GM23248 (cell line): ENCODE measurements at regions not wholly inside any gene's neighbourhood (a gene's known extent, or its start where the extent isn't known, plus 50 kb on each side); places are given as distances from the start of the nearest gene placed in this dataset.

Experiments used
- DNase-seq: peaks from one replicate; pipeline ENCODE4 v3.0.0-alpha.2; 2015
- H2AFZ ChIP-seq: fragments of 200-600 bp; sonication (generic); 2 replicates; pipeline ENCODE4 v1.6.1; 2016; ENCODE audit warnings: antibody characterized with exemption
- H3F3A ChIP-seq: fragments of 200-600 bp; sonication (generic); 2 replicates; pipeline ENCODE4 v1.6.1; 2016; ENCODE audit warnings: mild to moderate bottlenecking, antibody characterized with exemption, mixed run types; ENCODE audit not compliant: insufficient read depth
- H3K27ac ChIP-seq: fragments of 200-600 bp; sonication (generic); 2 replicates; pipeline ENCODE4 v1.5.1; 2016; ENCODE audit warnings: mild to moderate bottlenecking
- H3K27me3 ChIP-seq: fragments of 200-600 bp; sonication (generic); replicated peaks from 2 replicates; pipeline ENCODE4 v1.6.1; 2016; ENCODE audit warnings: mild to moderate bottlenecking; ENCODE audit not compliant: insufficient read depth
- H3K36me3 ChIP-seq: fragments of 200-600 bp; sonication (generic); 2 replicates; pipeline ENCODE4 v1.6.1; 2016; ENCODE audit warnings: low read depth, mild to moderate bottlenecking
- H3K4me1 ChIP-seq: fragments of 200-600 bp; sonication (generic); 2 replicates; pipeline ENCODE4 v1.6.1; 2016; ENCODE audit warnings: mild to moderate bottlenecking; ENCODE audit not compliant: insufficient read depth
- H3K4me2 ChIP-seq: fragments of 200-600 bp; sonication (generic); one replicate; pipeline ENCODE4 v1.6.1; 2016; ENCODE audit warnings: mild to moderate bottlenecking; ENCODE audit not compliant: unreplicated experiment
- H3K4me3 ChIP-seq: fragments of 200-600 bp; sonication (generic); 2 replicates; pipeline ENCODE4 v1.5.1; 2016; ENCODE audit warnings: mild to moderate bottlenecking
- H3K79me2 ChIP-seq: fragments of 200-600 bp; sonication (generic); 2 replicates; pipeline ENCODE4 v1.6.1; 2016; ENCODE audit warnings: mild to moderate bottlenecking; ENCODE audit not compliant: insufficient read depth
- H3K9ac ChIP-seq: fragments of 200-600 bp; sonication (generic); 2 replicates; pipeline ENCODE4 v1.6.1; 2016; ENCODE audit warnings: mild to moderate bottlenecking
- H3K9me2 ChIP-seq: fragments of 200-600 bp; sonication (generic); 2 replicates; pipeline ENCODE4 v1.6.1; 2016; ENCODE audit warnings: mixed run types, mild to moderate bottlenecking, moderate library complexity; ENCODE audit not compliant: insufficient read depth
- H3K9me3 ChIP-seq: fragments of 200-600 bp; sonication (generic); one replicate; pipeline ENCODE4 v1.6.1; 2017; ENCODE audit warnings: low read depth
- H4K20me1 ChIP-seq: fragments of 200-600 bp; sonication (generic); 2 replicates; pipeline ENCODE4 v1.6.0; 2016; ENCODE audit not compliant: insufficient read depth
- EZH2 ChIP-seq: fragments of 200-600 bp; sonication (generic); IDR thresholded peaks from 2 replicates; pipeline ENCODE4 v1.6.1; 2018; ENCODE audit warnings: antibody characterized with exemption, mild to moderate bottlenecking; ENCODE audit not compliant: insufficient read depth, poor library complexity, severe bottlenecking
- EZH2phosphoT487 ChIP-seq: fragments of 200-600 bp; sonication (generic); IDR thresholded peaks from 2 replicates; pipeline ENCODE4 v1.6.1; 2018; ENCODE audit warnings: antibody characterized with exemption, moderate library complexity, mild to moderate bottlenecking, low read depth; ENCODE audit not compliant: insufficient read depth
- WGBS, 2 experiments: methylation state at CpG; one replicate each; pipeline ENCODE4 v1.1.6; 2015 to 2017; ENCODE audit warnings: low lambda C conversion rate in 2 of 2, low coverage in 1 of 2; ENCODE audit errors: missing lambda C conversion rate in 2 of 2; 5-methylcytosine and 5-hydroxymethylcytosine counted together
- in situ Hi-C: fragments of 300-500 bp; cut with MboI; formaldehyde crosslinking; loops from 2 replicates; pipeline ENCODE4 v1.15.0; 2020

DNA sequence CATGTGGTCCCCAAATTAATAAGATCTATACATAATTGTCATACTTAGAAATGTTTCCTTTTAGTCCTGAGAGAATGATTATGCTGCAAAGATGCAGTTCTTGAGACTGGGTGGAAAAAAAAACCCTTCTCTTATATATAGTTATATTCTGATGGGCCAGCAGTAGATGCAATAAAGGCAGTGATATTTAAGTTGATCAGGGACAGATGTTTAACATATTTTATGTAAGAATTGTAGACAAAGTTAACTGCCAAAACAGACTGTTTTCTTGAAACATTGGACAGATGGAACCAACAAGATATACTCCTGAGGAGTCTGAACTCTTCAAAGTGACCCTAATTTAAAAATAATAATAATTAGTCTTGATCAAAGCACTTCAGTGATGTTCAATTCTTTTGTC, 172.0 kb upstream of the LRIG1 start:
- H2AFZ ChIP-seq = no peak overlapping the region
- no peaks in the 10 kb centered on the region for H3F3A ChIP-seq
- DNase-seq = no peak
- no peaks in the 10 kb centered on the region for H3K9me2 ChIP-seq
- no peaks in the 10 kb centered on the region for H3K9me3 ChIP-seq
- in situ Hi-C loops = no loop called here
- H3K27me3 ChIP-seq = no peaks in the 10 kb centered on the region
- no peaks in the 10 kb centered on the region for H3K4me1 ChIP-seq
- TF ChIP-seq EZH2phosphoT487 (no peak), EZH2 (no peak)
- no peaks in the 10 kb centered on the region for H3K79me2 ChIP-seq
- no peak overlapping the region for H3K9ac ChIP-seq
- no peak overlapping the region for H3K4me2 ChIP-seq
- no peaks in the 10 kb centered on the region for H4K20me1 ChIP-seq
- H3K27ac ChIP-seq = no peak overlapping the region
- no peaks in the 10 kb centered on the region for H3K36me3 ChIP-seq
- no peak overlapping the region for H3K4me3 ChIP-seq

DNA sequence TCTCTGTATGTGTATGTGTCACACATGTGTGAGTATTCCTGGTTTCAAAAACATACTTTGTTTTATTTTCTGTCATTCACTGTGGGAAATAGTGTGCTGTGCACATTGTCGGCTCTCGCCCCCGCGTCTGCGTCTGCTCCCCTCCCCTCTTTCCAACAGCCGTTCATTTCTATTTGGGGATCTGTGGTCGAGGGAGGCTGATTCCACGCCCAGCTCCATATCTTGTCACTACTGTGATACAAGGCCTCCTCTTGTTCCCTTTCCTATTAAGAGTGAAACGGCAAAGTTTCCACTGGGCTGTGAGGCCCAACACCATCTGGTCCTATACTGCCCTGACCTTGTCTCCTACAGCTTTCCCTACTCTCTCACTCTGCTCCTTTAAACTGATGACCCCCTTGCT, 172.5 kb upstream of the LRIG1 start:
- in situ Hi-C loops = no loop called here
- H3K9ac ChIP-seq = no peak overlapping the region
- H3K4me2 ChIP-seq = no peak overlapping the region

DNA sequence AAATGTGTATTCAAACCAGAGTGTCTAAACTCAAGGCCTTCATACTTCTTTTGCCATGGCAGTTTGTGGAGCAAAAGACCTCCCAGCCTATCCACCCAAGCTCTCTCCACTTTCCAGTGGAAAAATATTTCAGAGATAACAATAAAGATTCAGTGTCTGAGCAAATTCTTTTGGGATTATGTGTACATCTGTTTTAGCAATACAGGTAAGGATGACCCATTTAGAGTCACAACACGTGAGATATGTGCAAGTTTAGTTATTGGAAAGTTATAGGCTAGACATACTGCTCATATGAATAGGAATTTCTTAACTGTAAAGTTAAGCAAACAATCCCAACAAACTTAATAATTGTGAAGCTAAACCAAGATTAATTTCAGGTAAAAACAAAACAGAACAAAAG, 174.5 kb upstream of the LRIG1 start:
- no peaks in the 10 kb centered on the region for H3K4me1 ChIP-seq
- H2AFZ ChIP-seq = no peak overlapping the region
- H3K27me3 ChIP-seq = no peaks in the 10 kb centered on the region
- in situ Hi-C loops = no loop called here
- no peaks in the 10 kb centered on the region for H3K9me3 ChIP-seq
- WGBS, 2 experiments = 54 to 77% methylated on average over 1 of the region's 1 CpG
- TF ChIP-seq EZH2phosphoT487 (no peak), EZH2 (no peak)
- no peak overlapping the region for H3K27ac ChIP-seq
- H3K36me3 ChIP-seq = no peaks in the 10 kb centered on the region
- H3K9ac ChIP-seq = no peak overlapping the region
- DNase-seq = no peak
- no peak overlapping the region for H3K4me2 ChIP-seq
- no peak overlapping the region for H3K4me3 ChIP-seq
- no peaks in the 10 kb centered on the region for H3K79me2 ChIP-seq
- no peaks in the 10 kb centered on the region for H3F3A ChIP-seq
- no peaks in the 10 kb centered on the region for H4K20me1 ChIP-seq
- no peaks in the 10 kb centered on the region for H3K9me2 ChIP-seq

More for the DNA sequence above, 172.5 kb upstream of the LRIG1 start:
- no peaks in the 10 kb centered on the region for H3K4me1 ChIP-seq
- H3K9me2 ChIP-seq = no peaks in the 10 kb centered on the region
- H3K4me3 ChIP-seq = no peak overlapping the region
- no peaks in the 10 kb centered on the region for H3F3A ChIP-seq
- no peaks in the 10 kb centered on the region for H4K20me1 ChIP-seq
- 33 to 42% methylated on average over 9 of the region's 9 CpGs for WGBS, 2 experiments
- no peaks in the 10 kb centered on the region for H3K36me3 ChIP-seq
- no peak for TF ChIP-seq EZH2phosphoT487
- TF ChIP-seq EZH2 = no peak
- no peaks in the 10 kb centered on the region for H3K79me2 ChIP-seq
- no peak overlapping the region for H3K27ac ChIP-seq
- H3K9me3 ChIP-seq = no peaks in the 10 kb centered on the region
- H3K27me3 ChIP-seq = no peaks in the 10 kb centered on the region
- DNase-seq = no peak
- no peak overlapping the region for H2AFZ ChIP-seq

DNA sequence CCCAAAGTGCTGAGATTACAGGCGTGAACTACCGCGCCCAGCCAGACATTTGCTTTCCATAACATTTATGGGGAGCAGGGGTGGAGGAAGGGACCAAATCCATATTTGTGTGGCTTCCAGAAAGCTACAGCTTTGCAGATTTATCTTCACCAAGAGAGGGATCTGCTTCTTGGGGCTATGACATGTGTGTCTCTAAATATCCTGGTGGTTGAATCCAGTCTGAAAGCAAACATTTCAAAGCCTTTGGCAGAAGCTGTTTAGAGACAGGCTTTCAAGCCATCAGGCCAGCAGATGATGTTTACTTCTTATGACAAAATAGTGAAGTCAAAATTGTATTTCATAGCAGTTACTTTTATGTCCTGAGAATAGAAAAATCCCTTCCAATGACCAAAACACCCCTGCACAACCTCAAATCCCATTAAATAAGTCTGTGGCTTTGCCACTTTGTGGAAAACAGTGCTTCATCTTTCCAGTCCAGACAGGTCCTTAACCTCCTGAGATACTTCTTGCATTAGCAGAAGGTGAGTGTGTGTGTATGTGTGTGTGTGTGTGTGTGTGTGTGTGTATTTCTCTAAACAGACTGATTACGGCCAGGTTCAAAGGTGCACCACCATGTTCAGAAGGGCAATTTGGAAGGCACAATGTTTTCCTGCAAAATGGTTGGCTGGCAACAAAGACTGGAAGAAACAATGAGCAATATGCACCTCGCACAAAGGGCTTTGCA, 191.4 kb upstream of the LRIG1 start:
- Histone ChIP-seq H3F3A (no peaks in the 10 kb centered on the region), H3K4me3 (no peak overlapping the region), H3K79me2 (no peaks in the 10 kb centered on the region), H3K4me1 (no peaks in the 10 kb centered on the region), H3K4me2 (no peak overlapping the region), H2AFZ (no peak overlapping the region), H3K9me2 (no peaks in the 10 kb centered on the region), H3K27me3 (no peaks in the 10 kb centered on the region), H4K20me1 (no peaks in the 10 kb centered on the region), H3K9ac (no peak overlapping the region), H3K9me3 (no peaks in the 10 kb centered on the region), H3K27ac (no peak overlapping the region), H3K36me3 (no peaks in the 10 kb centered on the region)
- in situ Hi-C loops = no loop called here
- TF ChIP-seq EZH2 (no peak), EZH2phosphoT487 (no peak)
- no peak for DNase-seq
- WGBS, 2 experiments = 86 to 91% methylated on average over 5 of the region's 5 CpGs

DNA sequence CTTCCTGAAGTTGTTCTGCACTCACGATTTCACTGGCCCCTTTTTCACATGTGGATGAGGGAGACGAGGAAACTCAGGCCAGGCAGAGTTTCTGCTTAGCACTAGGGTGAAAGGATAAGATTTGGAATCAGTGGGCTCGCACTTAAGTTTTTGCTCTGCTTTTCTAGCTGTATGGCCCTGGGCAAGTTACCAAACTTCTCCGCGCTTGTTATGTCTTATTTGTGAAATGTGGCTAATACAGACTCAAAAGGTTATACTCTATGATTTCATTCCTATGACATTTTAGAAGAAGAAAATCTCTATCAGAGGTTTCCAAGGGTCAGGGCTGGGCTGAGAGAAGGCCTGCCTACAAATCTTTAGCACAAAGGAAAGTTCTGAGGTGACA, 191.9 kb upstream of the LRIG1 start:
- no peaks in the 10 kb centered on the region for H3K9me2 ChIP-seq
- no peak overlapping the region for H3K9ac ChIP-seq
- H3K27me3 ChIP-seq = no peaks in the 10 kb centered on the region
- in situ Hi-C loops = no loop called here
- no peaks in the 10 kb centered on the region for H3K79me2 ChIP-seq
- no peaks in the 10 kb centered on the region for H4K20me1 ChIP-seq
- H3K27ac ChIP-seq = no peak overlapping the region
- no peaks in the 10 kb centered on the region for H3K4me1 ChIP-seq
- no peak overlapping the region for H3K4me2 ChIP-seq
- no peaks in the 10 kb centered on the region for H3K36me3 ChIP-seq
- H3F3A ChIP-seq = no peaks in the 10 kb centered on the region
- no peak overlapping the region for H3K4me3 ChIP-seq
- WGBS, 2 experiments = 53 to 57% methylated on average over 5 of the region's 5 CpGs
- H2AFZ ChIP-seq = no peak overlapping the region
- H3K9me3 ChIP-seq = no peaks in the 10 kb centered on the region
- no peak for TF ChIP-seq EZH2phosphoT487
- TF ChIP-seq EZH2 = no peak
- DNase-seq = no peak
